ENCODE measurements at regions not wholly inside any gene's neighbourhood (a gene's known extent, or its start where the extent isn't known, plus 50 kb on each side); places are given as distances from the start of the nearest gene placed in this dataset.
"Not testable (repeated sequence)": the region's sequence is repeated elsewhere in the genome, so short reads cannot be mapped to it uniquely, and the experiment has no call there.

DNA sequence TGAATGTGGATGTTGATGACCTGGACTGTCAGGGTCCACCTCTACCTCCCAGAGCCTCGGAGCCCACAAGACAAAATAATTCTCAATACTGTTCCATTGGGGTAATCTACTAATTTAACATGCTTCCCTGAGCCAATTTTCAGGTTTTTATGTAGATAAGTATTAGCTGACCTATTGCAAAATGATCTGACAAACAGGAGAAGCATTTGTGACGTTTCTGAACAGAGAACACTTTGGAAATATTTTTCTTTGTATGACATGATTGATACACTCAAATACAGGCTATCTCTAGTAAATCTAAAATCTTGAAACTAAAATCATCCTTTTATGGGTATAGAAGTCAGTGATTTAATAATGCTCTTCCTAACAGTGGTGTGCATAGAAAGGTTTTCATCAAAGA lies 716.6 kb downstream of the KLHL13 start:
- Histone ChIP-seq H3K4me3 (no peak overlapping the region), H3K27me3 (no peaks in the 10 kb centered on the region), H3K9me3 (no peaks in the 10 kb centered on the region), H3K36me3 (no peaks in the 10 kb centered on the region)
- DNase-seq: no peak

DNA sequence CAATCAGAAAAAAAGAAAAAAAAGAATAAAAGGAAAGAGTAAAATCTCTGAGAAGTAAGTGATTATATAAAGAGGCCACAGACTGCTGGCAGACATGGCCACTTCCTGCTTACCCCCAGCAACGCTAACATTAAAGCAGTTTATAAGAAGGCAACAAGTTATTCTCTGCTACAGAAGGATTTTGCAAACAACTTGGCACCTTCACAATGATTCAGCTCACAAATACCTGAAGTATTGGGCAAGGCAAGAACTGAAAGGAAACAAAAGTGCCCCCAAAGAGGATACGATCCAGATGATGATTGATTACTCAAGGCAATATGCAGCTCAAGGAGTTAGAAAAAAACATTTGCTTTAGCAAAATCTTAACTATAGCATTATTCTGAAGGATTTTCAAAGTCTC lies 718.8 kb downstream of the KLHL13 start:
- H3K9me3 ChIP-seq: no peaks in the 10 kb centered on the region
- no peaks in the 10 kb centered on the region for H3K27me3 ChIP-seq
- no peak overlapping the region for H3K4me3 ChIP-seq
- DNase-seq: no peak
- H3K36me3 ChIP-seq: no peaks in the 10 kb centered on the region

DNA sequence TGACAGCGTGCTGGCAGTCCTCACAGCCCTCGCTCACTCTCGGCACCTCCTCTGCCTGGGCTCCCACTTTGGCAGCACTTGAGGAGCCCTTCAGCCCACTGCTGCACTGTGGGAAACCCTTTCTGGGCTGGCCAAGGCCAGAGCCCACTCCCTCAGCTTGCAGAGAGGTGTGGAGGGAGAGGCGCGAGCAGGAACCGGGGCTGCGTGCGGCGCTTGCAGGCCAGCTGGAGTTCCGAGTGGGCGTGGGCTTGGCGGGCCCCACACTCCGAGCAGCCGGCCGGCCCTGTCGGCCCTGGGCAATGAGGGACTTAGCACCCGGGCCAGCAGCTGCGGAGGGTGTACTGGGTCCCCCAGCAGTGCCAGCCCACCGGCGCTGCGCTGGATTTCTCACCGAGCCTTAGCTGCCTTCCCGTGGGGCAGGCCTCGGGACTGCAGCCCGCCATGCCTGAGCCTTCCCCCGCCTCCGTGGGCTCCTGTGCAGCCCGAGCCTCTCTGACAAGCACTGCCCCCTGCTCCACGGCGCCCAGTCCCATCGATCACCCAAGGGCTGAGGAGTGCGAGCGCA lies 722.0 kb downstream of the KLHL13 start:
- H3K4me3 ChIP-seq, DNase-seq, H3K9me3 ChIP-seq, H3K27me3 ChIP-seq, H3K36me3 ChIP-seq: not testable (repeated sequence)

DNA sequence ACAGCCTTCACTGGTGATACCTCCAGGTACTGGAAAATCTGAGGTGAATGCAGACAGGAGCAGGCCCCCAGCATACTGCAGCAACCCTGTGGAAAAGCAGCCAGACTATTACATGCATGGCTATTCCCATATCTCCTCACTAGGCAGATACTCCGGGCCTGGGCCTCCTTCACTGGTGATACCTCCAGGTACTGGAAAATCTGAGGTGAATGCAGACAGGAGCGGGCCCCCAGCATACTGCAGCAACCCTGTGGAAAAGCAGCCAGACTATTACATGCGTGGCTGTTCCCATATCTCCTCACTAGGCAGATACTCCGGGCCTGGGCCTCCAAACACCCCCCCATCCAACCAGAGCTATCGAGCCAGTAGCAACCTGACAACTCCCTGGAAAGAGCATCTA lies 724.2 kb downstream of the KLHL13 start:
- not testable (repeated sequence) for H3K4me3 ChIP-seq, H3K9me3 ChIP-seq, H3K27me3 ChIP-seq, DNase-seq, H3K36me3 ChIP-seq

DNA sequence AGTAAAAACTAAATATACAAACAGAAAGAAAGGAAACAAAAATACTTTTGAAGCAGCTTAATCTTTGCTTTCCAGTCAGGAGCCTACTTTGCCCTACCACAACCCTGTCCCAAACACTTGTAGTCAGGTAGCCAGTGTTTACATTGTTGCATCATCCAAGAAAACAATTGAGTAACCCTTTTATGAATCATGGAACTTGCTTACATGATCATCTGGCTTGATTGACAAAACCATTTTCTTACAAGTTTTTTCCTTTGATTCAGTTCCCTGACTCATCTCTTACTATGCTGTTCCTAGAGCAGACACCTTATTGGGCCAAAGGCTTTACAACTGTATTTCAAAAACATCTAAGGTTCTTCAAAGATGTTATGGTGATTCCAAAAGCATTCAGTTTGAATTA lies 740.1 kb downstream of the KLHL13 start:
- no peaks in the 10 kb centered on the region for H3K9me3 ChIP-seq
- H3K36me3 ChIP-seq: no peaks in the 10 kb centered on the region
- DNase-seq: no peak
- no peak overlapping the region for H3K4me3 ChIP-seq
- no peaks in the 10 kb centered on the region for H3K27me3 ChIP-seq

DNA sequence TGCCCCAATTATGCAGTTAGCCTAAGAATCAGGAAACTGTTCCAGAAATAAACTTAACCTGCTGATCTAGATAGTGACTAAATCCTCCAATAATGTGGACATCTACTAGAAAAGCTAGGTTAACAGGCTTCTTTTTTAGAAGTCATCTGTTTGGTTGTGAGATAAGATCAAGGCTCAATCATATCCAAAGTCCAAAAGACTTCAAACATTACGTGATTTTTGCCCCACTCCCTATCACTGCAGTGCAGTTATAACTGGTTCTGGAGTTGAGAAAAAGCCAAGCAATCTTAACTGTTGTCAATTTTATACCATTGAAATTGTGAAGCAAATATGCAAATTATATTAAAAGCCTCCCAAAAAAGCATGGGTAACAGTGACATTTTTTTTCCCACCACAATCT lies 781.4 kb downstream of the KLHL13 start:
- DNase-seq: no peak
- Histone ChIP-seq H3K27me3 (no peaks in the 10 kb centered on the region), H3K4me3 (no peak overlapping the region), H3K36me3 (no peaks in the 10 kb centered on the region), H3K9me3 (no peaks in the 10 kb centered on the region)

DNA sequence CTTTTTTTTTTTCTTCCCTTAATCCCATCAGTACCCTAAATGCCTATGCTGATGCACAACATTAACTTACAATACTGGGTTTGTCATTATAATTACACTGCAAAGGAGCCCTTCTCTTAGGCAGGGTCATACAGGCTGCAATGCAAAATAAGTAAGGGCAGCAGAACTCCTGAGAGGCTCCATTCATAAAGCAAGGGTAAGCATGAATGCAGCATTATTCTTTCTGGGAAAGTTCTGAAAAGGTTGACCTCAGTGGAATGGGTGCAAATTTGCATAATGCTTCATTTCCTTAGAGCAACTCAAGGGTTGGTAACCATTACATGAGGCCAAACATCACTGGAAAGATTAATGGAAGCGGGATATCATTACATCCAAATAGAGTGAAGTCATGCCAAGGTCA lies 789.2 kb downstream of the KLHL13 start:
- no peak for DNase-seq
- Histone ChIP-seq H3K36me3 (no peaks in the 10 kb centered on the region), H3K27me3 (no peaks in the 10 kb centered on the region), H3K4me3 (no peak overlapping the region), H3K9me3 (no peaks in the 10 kb centered on the region)

DNA sequence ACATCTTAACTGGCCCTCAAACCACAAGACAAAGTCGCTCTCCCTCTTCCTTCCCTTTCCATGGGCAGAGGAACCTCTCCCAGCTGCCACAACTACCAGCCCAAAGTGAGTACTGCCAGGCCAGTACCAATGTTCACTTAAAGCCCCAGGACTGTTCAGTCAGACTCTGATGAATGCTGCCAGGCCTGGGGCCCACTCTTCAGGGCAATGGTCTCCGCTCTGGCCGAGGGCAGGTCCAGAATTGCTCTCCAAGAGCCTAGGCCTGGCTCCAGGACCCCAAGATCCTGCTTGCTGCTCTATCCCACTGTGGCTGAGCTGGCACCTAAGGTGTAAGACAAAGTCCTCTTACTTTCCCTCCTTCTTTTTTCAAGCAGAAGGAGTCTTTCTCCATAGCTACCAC lies 790.9 kb downstream of the KLHL13 start:
- Histone ChIP-seq H3K4me3 (no peak overlapping the region), H3K9me3 (no peaks in the 10 kb centered on the region), H3K27me3 (no peaks in the 10 kb centered on the region), H3K36me3 (no peaks in the 10 kb centered on the region)
- no peak for DNase-seq

DNA sequence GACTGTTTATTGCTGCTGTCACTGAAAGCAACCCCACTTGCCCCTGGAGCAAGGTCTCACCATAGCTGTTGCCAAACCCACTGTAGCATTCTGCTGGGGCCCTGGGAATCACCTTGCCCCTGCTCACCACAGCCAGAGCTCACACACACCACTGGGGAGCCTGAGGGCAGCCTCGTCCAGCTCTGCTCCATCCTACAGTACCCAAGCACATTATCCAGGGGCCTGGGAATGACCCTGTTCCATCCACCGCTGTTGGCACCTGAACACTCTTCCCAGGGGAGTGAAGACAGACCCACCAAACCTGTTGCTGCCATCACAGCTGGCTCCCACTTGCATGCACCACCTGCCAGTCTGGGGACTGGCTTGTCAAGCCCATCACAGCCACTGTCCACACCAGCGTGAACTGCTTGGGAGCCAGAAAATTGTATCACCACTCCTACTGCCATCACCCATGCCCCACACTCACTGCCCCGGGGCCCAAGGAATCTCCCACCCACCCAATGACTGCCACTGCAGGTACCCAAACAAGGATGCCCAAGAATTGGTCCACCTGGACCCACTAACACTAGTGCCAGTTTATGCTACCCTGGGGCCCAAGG lies 811.3 kb downstream of the KLHL13 start:
- Histone ChIP-seq H3K27me3 (no peaks in the 10 kb centered on the region), H3K9me3 (no peaks in the 10 kb centered on the region), H3K4me3 (no peak overlapping the region), H3K36me3 (no peaks in the 10 kb centered on the region)
- no peak for DNase-seq

DNA sequence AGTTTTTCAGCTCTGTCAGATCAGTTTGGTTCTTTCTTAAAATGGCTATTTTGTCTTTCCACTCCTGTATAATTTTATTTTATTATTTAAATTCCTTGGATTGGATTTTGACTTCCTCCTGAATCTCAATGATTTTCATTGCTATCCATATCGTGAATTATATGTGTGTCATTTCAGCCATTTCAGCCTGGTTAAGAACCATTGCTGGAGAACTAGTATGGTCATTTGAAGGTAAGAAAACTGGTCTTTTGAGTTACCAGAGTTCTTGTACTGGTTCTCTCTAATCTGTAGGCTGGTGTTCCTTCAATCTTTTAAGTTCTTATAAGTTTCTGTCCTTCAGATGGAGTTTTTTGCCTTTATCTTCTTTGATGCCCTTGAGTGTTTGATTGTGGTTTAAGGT lies 815.5 kb downstream of the KLHL13 start:
- DNase-seq: no peak
- Histone ChIP-seq H3K27me3 (no peaks in the 10 kb centered on the region), H3K4me3 (no peak overlapping the region), H3K9me3 (no peaks in the 10 kb centered on the region), H3K36me3 (no peaks in the 10 kb centered on the region)

DNA sequence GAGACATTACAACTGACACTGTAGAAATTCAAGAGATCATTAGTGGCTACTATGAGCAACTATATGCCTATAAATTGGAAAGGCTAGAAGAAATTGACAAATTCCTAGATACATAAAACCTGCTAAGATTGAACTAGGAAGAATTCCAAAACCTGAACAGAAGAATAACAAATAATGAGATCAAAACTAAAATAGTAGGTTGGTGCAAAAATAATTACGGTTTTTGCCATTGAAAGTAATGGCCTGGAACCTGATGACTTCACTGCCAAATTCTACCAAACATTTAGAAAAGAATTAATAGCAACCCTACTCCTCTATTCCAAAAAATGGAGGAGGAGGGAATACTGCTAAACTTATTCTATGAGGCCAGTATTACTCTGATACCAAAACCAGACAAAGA lies 824.9 kb downstream of the KLHL13 start:
- no peak overlapping the region for H3K4me3 ChIP-seq
- H3K9me3 ChIP-seq: no peaks in the 10 kb centered on the region
- no peak for DNase-seq
- no peaks in the 10 kb centered on the region for H3K36me3 ChIP-seq
- no peaks in the 10 kb centered on the region for H3K27me3 ChIP-seq

DNA sequence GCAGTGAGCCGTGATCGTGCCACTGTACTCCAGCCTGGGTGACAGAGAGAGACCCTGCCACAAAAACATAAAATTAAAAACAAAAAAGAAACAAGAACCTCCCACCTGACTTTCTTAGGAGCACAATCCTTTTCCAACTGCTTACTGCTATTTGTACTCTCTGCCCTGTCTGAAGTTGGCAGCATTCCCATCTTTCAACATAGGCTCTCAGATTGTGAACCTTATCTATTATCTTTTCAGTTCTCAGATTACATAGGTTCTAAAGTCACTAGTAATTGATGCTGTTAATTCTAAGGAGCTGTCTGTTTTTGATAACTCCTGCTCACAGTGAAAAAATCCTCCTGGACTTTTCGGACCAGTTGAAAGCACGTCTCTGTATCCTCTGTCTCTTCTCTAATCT lies 812.2 kb upstream of the CT83 start:
- Histone ChIP-seq H3K9me3 (no peaks in the 10 kb centered on the region), H3K4me3 (no peak overlapping the region), H3K36me3 (no peaks in the 10 kb centered on the region), H3K27me3 (no peaks in the 10 kb centered on the region)
- no peak for DNase-seq
